ENCODE measurements at regions not wholly inside any gene's neighbourhood (a gene's known extent, or its start where the extent isn't known, plus 50 kb on each side); places are given as distances from the start of the nearest gene placed in this dataset.

DNA sequence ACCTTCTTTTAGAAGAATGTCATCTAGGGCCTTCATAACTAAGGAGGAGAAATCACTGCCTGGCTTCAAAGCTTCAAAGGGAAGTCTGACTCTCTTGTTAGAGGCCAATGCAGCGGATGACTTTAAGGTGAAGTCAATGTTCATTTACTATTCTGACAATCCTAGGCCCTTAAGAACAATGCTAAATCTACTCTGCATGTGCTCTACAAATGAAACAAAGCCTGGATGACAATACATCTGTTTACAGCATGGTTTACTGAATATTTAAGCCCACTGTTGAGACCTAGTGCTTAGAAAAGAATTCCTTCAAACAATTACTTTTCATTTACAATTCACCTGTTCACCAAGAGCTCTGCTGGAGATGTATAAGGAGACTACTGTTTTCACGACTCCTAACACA is 160.4 kb upstream of the EPHA3 start:
- TF ChIP-seq, protein P1, sequence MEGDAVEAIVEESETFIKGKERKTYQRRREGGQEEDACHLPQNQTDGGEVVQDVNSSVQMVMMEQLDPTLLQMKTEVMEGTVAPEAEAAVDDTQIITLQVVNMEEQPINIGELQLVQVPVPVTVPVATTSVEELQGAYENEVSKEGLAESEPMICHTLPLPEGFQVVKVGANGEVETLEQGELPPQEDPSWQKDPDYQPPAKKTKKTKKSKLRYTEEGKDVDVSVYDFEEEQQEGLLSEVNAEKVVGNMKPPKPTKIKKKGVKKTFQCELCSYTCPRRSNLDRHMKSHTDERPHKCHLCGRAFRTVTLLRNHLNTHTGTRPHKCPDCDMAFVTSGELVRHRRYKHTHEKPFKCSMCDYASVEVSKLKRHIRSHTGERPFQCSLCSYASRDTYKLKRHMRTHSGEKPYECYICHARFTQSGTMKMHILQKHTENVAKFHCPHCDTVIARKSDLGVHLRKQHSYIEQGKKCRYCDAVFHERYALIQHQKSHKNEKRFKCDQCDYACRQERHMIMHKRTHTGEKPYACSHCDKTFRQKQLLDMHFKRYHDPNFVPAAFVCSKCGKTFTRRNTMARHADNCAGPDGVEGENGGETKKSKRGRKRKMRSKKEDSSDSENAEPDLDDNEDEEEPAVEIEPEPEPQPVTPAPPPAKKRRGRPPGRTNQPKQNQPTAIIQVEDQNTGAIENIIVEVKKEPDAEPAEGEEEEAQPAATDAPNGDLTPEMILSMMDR (IDR thresholded peaks at IDR 0.05): no peak
- H3K4me1 ChIP-seq: no peaks in the 10 kb centered on the region

DNA sequence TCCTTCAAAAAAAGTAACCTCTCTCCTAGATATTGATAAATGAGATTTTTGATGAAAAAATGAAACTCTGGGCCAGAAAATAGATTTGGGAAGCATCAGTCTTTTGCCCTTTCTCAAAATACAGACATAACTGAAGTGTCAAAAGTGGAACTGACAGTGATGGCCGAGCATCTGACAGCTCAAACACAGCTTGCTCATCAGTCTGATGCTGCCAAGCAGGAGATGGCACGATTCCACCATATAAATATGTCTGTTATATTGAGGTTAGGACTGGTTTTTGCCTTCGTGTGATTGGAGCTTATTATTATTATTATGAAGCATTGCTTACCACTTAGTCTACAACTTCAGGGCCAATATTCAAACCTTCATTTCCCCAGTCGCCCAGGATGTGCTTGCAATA is 152.6 kb upstream of the EPHA3 start:
- no peak overlapping the region for H3K4me3 ChIP-seq
- no peaks in the 10 kb centered on the region for H3K36me3 ChIP-seq
- no peaks in the 10 kb centered on the region for H3K27me3 ChIP-seq (ENCODE audit: low read depth)
- no peaks in the 10 kb centered on the region for H3K9me3 ChIP-seq
- ATAC-seq: no peak
- H3K27ac ChIP-seq: no peak overlapping the region
- DNase-seq: no peak
- intact Hi-C loops (cut with DNase I): no loop called here
- no peaks in the 10 kb centered on the region for H3K4me1 ChIP-seq
- TF ChIP-seq, protein P1 (IDR thresholded peaks at IDR 0.05): no peak

More for the DNA sequence above, 160.4 kb upstream of the EPHA3 start:
- ATAC-seq: no peak
- H3K9me3 ChIP-seq: no peaks in the 10 kb centered on the region
- no peaks in the 10 kb centered on the region for H3K27me3 ChIP-seq (ENCODE audit: low read depth)
- no peak overlapping the region for H3K27ac ChIP-seq
- no peaks in the 10 kb centered on the region for H3K36me3 ChIP-seq
- DNase-seq: no peak
- intact Hi-C loops (cut with DNase I): no loop called here
- no peak overlapping the region for H3K4me3 ChIP-seq

DNA sequence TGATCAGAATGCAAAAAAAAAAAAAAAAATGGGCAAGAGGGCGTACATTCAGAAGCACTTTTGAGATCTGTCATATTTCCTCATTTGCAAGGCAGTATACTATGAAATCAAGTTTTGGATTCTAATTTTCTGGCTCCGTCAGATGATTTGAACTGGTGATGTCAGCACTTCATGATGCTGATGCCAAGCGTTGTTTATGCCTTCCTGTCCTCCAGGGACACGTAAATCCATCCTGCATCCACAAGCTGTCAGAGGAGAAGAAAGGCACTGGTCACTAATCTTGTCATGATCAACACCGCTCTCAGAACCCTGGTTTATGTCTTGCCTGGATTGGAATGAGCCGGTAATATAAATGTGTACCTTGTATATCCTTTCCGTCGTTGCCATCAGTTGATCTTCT is 152.1 kb upstream of the EPHA3 start:
- Histone ChIP-seq H3K4me1 (no peaks in the 10 kb centered on the region), H3K27me3 (ENCODE audit: low read depth) (no peaks in the 10 kb centered on the region), H3K9me3 (no peaks in the 10 kb centered on the region), H3K27ac (no peak overlapping the region), H3K36me3 (no peaks in the 10 kb centered on the region), H3K4me3 (no peak overlapping the region)
- TF ChIP-seq, protein P1 (IDR thresholded peaks at IDR 0.05): no peak
- DNase-seq (no peak), ATAC-seq (no peak)
- intact Hi-C loops (cut with DNase I): no loop called here

DNA sequence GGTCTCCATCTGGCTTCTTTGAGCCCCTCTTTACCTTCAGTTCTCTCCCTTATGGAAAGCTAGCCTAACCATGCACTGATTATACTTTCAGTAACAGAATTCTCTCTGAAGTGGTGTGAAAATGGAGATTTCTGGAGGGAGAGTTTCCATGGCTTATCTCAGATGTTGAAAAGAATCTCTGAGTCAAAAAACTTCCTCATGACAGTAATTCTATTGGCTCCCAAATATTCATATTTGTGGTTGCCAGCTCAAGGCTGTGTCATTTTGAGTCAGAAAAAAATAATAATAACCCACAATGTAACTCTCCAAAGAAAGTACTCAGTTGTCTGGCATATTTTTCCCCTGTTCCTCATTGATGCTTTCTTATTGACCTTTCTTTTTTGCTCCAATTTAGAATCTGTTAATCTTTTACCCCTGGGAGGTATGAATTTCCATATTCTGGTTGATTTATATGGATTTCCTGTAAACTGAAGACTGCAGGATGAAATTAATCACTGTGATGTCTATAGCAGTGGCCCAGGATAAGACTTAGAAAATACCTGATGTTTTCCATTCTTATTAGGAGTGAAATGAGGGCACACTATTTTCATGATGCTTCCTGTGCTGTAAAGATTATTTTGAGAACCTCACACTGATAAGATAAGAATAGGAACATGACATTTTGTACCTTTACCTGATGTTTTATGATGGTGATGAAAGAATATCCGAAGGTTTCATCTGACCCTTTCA is 149.5 kb upstream of the EPHA3 start:
- ATAC-seq: no peak
- H3K27me3 ChIP-seq (ENCODE audit: low read depth): no peaks in the 10 kb centered on the region
- no peaks in the 10 kb centered on the region for H3K4me1 ChIP-seq
- H3K9me3 ChIP-seq: no peaks in the 10 kb centered on the region
- H3K27ac ChIP-seq: no peak overlapping the region
- TF ChIP-seq, protein P1 (IDR thresholded peaks at IDR 0.05): no peak
- H3K36me3 ChIP-seq: no peaks in the 10 kb centered on the region
- DNase-seq: no peak
- no peak overlapping the region for H3K4me3 ChIP-seq
- intact Hi-C loops (cut with DNase I): no loop called here

DNA sequence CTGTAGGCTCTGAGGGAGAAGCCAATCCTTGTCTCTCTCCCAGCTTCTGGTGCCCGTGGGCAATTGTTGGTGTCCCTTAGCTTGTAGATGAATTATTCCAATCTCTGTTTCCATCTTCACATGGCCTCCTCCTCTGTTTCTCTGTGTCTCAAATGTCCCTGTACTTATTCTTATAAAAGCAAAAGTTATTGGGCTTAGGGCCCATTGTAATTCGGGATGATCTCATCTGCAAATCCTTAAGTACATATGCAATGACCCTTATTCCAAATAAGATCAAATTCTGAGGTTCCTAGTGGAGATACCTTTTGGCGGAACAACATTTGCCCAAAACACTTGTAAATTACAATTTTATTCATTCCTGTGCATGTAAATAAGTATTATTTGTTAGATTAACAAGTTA is 147.4 kb upstream of the EPHA3 start:
- Histone ChIP-seq H3K4me3 (no peak overlapping the region), H3K9me3 (no peaks in the 10 kb centered on the region), H3K4me1 (no peaks in the 10 kb centered on the region), H3K27ac (no peak overlapping the region), H3K27me3 (ENCODE audit: low read depth) (no peaks in the 10 kb centered on the region), H3K36me3 (no peaks in the 10 kb centered on the region)
- ATAC-seq: no peak
- intact Hi-C loops (cut with DNase I): no loop called here
- DNase-seq: no peak
- TF ChIP-seq, protein P1 (IDR thresholded peaks at IDR 0.05): no peak

All from lower lobe of right lung (tissue), 2 donors.